MCF 10A (cell line): ENCODE measurements at regions not wholly inside any gene's neighbourhood (a gene's known extent, or its start where the extent isn't known, plus 50 kb on each side); places are given as distances from the start of the nearest gene placed in this dataset.

Experiments used
- BruUV-seq: library from RNA; stranded (reverse); fragments of 400-500 nt; replicated peaks from 2 replicates; lab custom pipeline; 2021; lab: Mats Ljungman, UMichigan
- CTCF ChIA-PET: fragments of 300-600 bp; sonication (Branson Sonifier 250); formaldehyde crosslinking; extraction: SDS; loops from one replicate; lab custom pipeline; 2021; ENCODE audit warnings: antibody characterized with exemption, inconsistent platforms; lab: Yijun Ruan, JAX
- POLR2A ChIA-PET: fragments of 300-600, 350-650 bp; sonication (Branson Sonifier 250); formaldehyde crosslinking; extraction: SDS; loops from one replicate; lab custom pipeline; 2020; ENCODE audit warnings: antibody characterized with exemption, inconsistent platforms; lab: Yijun Ruan, JAX
- DNase-seq: peaks from one replicate; pipeline ENCODE4 v3.0.0-alpha.2; 2018; ENCODE audit not compliant: unreplicated experiment
- H3K27ac Mint-ChIP-seq: one replicate; pipeline ENCODE4 v1.8.0; 2022; ENCODE audit warnings: mild to moderate bottlenecking, low read depth, mixed read lengths; ENCODE audit not compliant: unreplicated experiment
- H3K27me3 Mint-ChIP-seq: one replicate; pipeline ENCODE4 v1.8.0; 2022; ENCODE audit warnings: mixed read lengths; ENCODE audit not compliant: insufficient read depth, unreplicated experiment
- H3K36me3 Mint-ChIP-seq: one replicate; pipeline ENCODE4 v1.8.0; 2022; ENCODE audit warnings: mild to moderate bottlenecking, moderate library complexity, mixed read lengths; ENCODE audit not compliant: insufficient read depth, unreplicated experiment
- H3K4me1 Mint-ChIP-seq: one replicate; pipeline ENCODE4 v1.8.0; 2022; ENCODE audit warnings: mixed read lengths; ENCODE audit not compliant: insufficient read depth, unreplicated experiment
- H3K4me3 Mint-ChIP-seq: one replicate; pipeline ENCODE4 v1.8.0; 2022; ENCODE audit warnings: mild to moderate bottlenecking, moderate library complexity, mixed read lengths; ENCODE audit not compliant: unreplicated experiment
- H3K9me3 Mint-ChIP-seq: one replicate; pipeline ENCODE4 v1.8.0; 2022; ENCODE audit warnings: mixed read lengths; ENCODE audit not compliant: unreplicated experiment
- CTCF ChIP-seq: fragments of 200-600 bp; IDR thresholded peaks from one replicate; pipeline ENCODE4 v1.8.0; 2022; ENCODE audit warnings: antibody characterized with exemption, mild to moderate bottlenecking; ENCODE audit not compliant: unreplicated experiment
- intact Hi-C: fragments of 100-400 bp; cut with micrococcal nuclease; formaldehyde crosslinking; loops from 2 replicates; pipeline ENCODE4 v1.14.1; 2022

GRCh38 chr13:85864963-85865530 lies 65.8 kb upstream of the SLITRK6 start:
- peak; percentile 32 for TF ChIP-seq CTCF
- Mint-ChIP-seq H3K4me3 (no peak overlapping the region), H3K36me3 (no peaks in the 10 kb centered on the region), H3K27me3 (no peaks in the 10 kb centered on the region), H3K9me3 (no peaks in the 10 kb centered on the region), H3K27ac (peak overlapping the region; percentile 64), H3K4me1 (no peaks in the 10 kb centered on the region)
- no TSS peak for BruUV-seq
- intact Hi-C loops: no loop called here
- POLR2A ChIA-PET: no interaction called here
- CTCF ChIA-PET: interaction anchor here (0.6 to 1.1 kb wide), 5 partner anchors 9 to 1559 kb away, joined by 3 to 5 read pairs (median 3); no protein-coding TSS in a partner anchor
- DNase-seq: peak; percentile 49

DNA sequence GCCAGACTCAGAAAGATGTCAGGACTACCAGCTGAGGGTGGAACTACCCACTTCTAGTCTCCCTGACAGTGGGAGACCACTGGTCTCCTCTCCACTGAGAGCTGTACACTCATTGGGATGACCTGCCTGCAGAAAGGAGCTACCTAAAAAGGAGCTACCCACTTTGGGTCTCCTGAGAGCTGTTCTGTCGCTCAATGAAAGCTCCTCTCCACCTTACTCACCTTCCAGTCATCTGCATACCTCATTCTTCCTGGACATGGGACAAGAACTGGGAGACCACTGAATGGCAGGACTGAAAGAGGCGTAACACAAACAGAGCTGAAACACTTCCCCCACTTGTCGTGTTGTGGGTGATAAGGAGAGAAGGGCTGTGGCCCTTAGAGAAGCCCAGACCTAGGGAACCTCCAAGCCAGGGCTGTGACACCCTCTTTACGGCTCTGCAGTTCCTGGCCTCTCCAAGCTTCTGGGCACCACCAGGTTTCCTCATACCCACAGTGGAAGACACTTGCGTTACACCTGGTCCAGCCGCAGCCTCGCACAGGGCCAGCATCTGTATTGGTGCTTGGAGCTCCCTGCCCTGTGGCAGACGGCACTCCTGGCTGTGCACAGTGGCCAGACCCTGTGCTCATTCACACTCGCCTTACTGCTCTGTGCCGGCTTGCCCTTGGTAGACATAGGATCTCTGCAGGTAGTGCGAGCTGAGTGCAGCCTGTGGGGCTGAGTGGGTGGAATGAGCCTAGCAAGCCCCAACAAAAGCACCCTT lies 54.9 kb upstream of the SLITRK6 start:
- ChIA-PET POLR2A (interaction anchor here (0.6 kb wide), 1 partner anchor 36 kb away, joined by 3 read pairs; no protein-coding TSS in a partner anchor), CTCF (no interaction called here)
- Mint-ChIP-seq H3K27ac (no peak overlapping the region), H3K9me3 (peaks cover 16% of the 10 kb centered on the region), H3K4me1 (no peaks in the 10 kb centered on the region), H3K4me3 (no peak overlapping the region), H3K36me3 (no peaks in the 10 kb centered on the region), H3K27me3 (no peaks in the 10 kb centered on the region)
- DNase-seq: no peak
- intact Hi-C loops: no loop called here
- no TSS peak for BruUV-seq
- no peak for TF ChIP-seq CTCF

DNA sequence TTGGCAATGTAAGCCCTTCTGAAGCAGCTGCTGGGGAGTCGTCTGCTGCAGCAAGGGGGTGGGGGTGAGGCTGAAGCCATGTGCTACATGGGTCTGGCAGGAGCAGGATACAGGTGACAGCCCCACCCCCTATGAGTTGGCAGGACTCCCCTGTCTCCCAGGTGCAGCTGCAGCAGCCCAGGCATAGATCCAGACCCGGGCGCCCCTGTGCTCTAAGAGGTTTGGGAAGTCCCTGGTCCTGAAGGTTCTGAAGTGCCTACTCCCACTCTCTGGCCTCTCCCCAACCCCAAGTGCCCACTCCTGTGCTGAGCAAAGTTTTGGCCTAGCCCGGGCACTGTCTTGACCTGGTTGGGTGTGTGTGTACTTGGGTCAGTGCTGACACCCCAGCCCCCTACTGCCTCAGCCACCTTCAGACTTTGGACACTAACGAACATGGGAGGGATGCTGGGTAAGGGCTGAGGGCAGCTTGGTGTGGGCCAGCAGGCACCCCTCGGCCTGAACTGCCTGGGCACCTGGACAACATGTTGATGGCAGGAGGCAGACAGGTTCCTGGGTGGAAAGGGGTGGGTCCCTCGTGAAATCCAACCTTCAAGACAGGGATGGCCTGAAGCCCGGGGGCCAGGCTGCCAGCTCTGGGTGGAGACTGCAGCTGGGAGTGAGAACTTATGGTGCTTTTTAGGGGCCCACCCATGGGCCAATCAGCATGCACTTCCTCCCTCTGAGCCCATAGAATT lies 54.1 kb upstream of the SLITRK6 start:
- Mint-ChIP-seq H3K27ac (no peak overlapping the region), H3K4me3 (no peak overlapping the region), H3K27me3 (no peaks in the 10 kb centered on the region), H3K4me1 (no peaks in the 10 kb centered on the region), H3K9me3 (peaks cover 16% of the 10 kb centered on the region), H3K36me3 (no peaks in the 10 kb centered on the region)
- DNase-seq: no peak
- intact Hi-C loops: no loop called here
- no TSS peak for BruUV-seq
- ChIA-PET POLR2A (no interaction called here), CTCF (interaction anchor here (1.2 kb wide), 1 partner anchor 12 kb away, joined by 3 read pairs; no protein-coding TSS in a partner anchor)
- TF ChIP-seq CTCF: no peak
